SK-N-SH (cell line): ENCODE measurements at regions not wholly inside any gene's neighbourhood (a gene's known extent, or its start where the extent isn't known, plus 50 kb on each side); places are given as distances from the start of the nearest gene placed in this dataset.

Source experiments
- CTCF ChIA-PET: fragments of 300-600, 350-600 bp; formaldehyde crosslinking; extraction: SDS; loops from one replicate; lab custom pipeline; 2021; lab: Yijun Ruan, JAX
- POLR2A ChIA-PET: fragments of 350-600 bp; sonication (Branson Sonifier 250); formaldehyde crosslinking; extraction: SDS; loops from one replicate; lab custom pipeline; 2020; ENCODE audit warnings: antibody characterized with exemption, inconsistent platforms; lab: Yijun Ruan, JAX
- DNase-seq: peaks from one replicate; pipeline ENCODE4 v3.0.0; 2012
- H2AFZ ChIP-seq: fragments of 200-600 bp; sonication (generic); 2 replicates; pipeline ENCODE4 v1.8.1; 2016; ENCODE audit warnings: antibody characterized with exemption, mild to moderate bottlenecking, low read depth
- H3F3A ChIP-seq: fragments of 200-600 bp; sonication (generic); replicated peaks from 2 replicates; pipeline ENCODE3; 2016; ENCODE audit warnings: antibody characterized with exemption, mild to moderate bottlenecking; ENCODE audit not compliant: insufficient read depth
- H3K27ac ChIP-seq, 2 experiments: fragments of 200-500 bp in 1 of 2; fragments of 200-600 bp in 1 of 2; sonication (Bioruptor generic) in 1 of 2; sonication (generic), shearing (Covaris generic) in 1 of 2; 2 replicates each; pipeline versions ENCODE4 v1.5.1 to v1.6.1; 2014 to 2016; ENCODE audit warnings: low read depth in 2 of 2, inconsistent platforms in 1 of 2, low read length in 1 of 2, mild to moderate bottlenecking in 1 of 2, mixed read lengths in 1 of 2
- H3K27me3 ChIP-seq: fragments of 200-600 bp; sonication (generic), shearing (Covaris generic); 2 replicates; pipeline ENCODE4 v1.6.1; 2016; ENCODE audit warnings: mixed run types; ENCODE audit not compliant: insufficient read depth
- H3K36me3 ChIP-seq, 2 experiments: fragments of 200-500 bp in 1 of 2; fragments of 200-600 bp in 1 of 2; sonication (Bioruptor generic) in 1 of 2; sonication (generic) in 1 of 2; replicated peaks in 1 of 2; 2 replicates each; pipeline versions ENCODE3 to v1.5.1; 2014 to 2016; ENCODE audit warnings: low read length in 1 of 2, mild to moderate bottlenecking in 1 of 2; ENCODE audit not compliant: insufficient read depth in 2 of 2, control insufficient read depth in 1 of 2
- H3K4me1 ChIP-seq, 2 experiments: fragments of 200-500 bp in 1 of 2; fragments of 200-600 bp in 1 of 2; sonication (Bioruptor generic) in 1 of 2; sonication (generic), shearing (Covaris generic) in 1 of 2; 2 replicates each; pipeline versions ENCODE4 v1.5.1 to v1.6.1; 2014 to 2016; ENCODE audit warnings: low read depth in 1 of 2, low read length in 1 of 2, mixed run types in 1 of 2; ENCODE audit not compliant: insufficient read depth in 2 of 2, control insufficient read depth in 1 of 2
- H3K4me2 ChIP-seq: fragments of 200-600 bp; sonication (generic), shearing (Covaris generic); 2 replicates; pipeline ENCODE4 v1.6.1; 2017; ENCODE audit warnings: mixed run types
- H3K4me3 ChIP-seq, 2 experiments: fragments of 200-500 bp in 1 of 2; fragments of 200-600 bp in 1 of 2; sonication (Bioruptor generic) in 1 of 2; sonication (generic), shearing (Covaris generic) in 1 of 2; 2 replicates each; pipeline versions ENCODE4 v1.5.1 to v1.8.1; 2014 to 2016; ENCODE audit warnings: low read depth in 2 of 2, inconsistent platforms in 1 of 2, low read length in 1 of 2, mild to moderate bottlenecking in 1 of 2, mixed read lengths in 1 of 2, moderate library complexity in 1 of 2
- H3K79me2 ChIP-seq: fragments of 200-600 bp; sonication (generic); 2 replicates; pipeline ENCODE4 v1.8.1; 2017; ENCODE audit warnings: mild to moderate bottlenecking; ENCODE audit not compliant: insufficient read depth
- H3K9ac ChIP-seq: fragments of 200-600 bp; sonication (generic); 2 replicates; pipeline ENCODE4 v1.6.1; 2017; ENCODE audit warnings: mixed run types
- H3K9me2 ChIP-seq: fragments of 200-600 bp; sonication (generic); 2 replicates; pipeline ENCODE4 v1.6.1; 2017; ENCODE audit warnings: mixed run types
- H3K9me3 ChIP-seq: fragments of 200-600 bp; sonication (generic); 2 replicates; pipeline ENCODE4 v1.6.1; 2017; ENCODE audit warnings: mixed run types, mild to moderate bottlenecking, moderate library complexity
- H4K20me1 ChIP-seq: fragments of 200-600 bp; sonication (generic); 2 replicates; pipeline ENCODE4 v1.6.1; 2017; ENCODE audit warnings: mild to moderate bottlenecking, mixed run types; ENCODE audit not compliant: insufficient read depth
- CHD2 ChIP-seq: fragments of 150-350 bp; IDR thresholded peaks from 2 replicates; pipeline ENCODE4 v1.6.1; 2018; ENCODE audit warnings: low read length; ENCODE audit not compliant: partially characterized antibody
- CTCF ChIP-seq: fragments of 200-600 bp; sonication (generic); IDR thresholded peaks from 2 replicates; pipeline ENCODE4 v1.6.1; 2017; ENCODE audit warnings: antibody characterized with exemption, mild to moderate bottlenecking, moderate library complexity
- ELF1 ChIP-seq: IDR thresholded peaks from 2 replicates; pipeline ENCODE4 v1.4.0; 2012
- EP300 ChIP-seq, 2 experiments: IDR thresholded peaks; 2 replicates each; pipeline versions ENCODE4 v1.4.0 to v1.6.1; 2012; ENCODE audit warnings: borderline replicate concordance in 1 of 2, low read depth in 1 of 2, low read length in 1 of 2
- EZH2phosphoT487 ChIP-seq: fragments of 200-600 bp; sonication (generic); IDR thresholded peaks from 2 replicates; pipeline ENCODE4 v1.6.1; 2017; ENCODE audit warnings: low read depth, mixed run types, mild to moderate bottlenecking, antibody characterized with exemption, moderate library complexity, borderline replicate concordance
- FOSL2 ChIP-seq: IDR thresholded peaks from 2 replicates; pipeline ENCODE4 v1.4.0; 2012; ENCODE audit warnings: low read depth, mild to moderate bottlenecking, moderate library complexity, borderline replicate concordance
- FOXJ3 ChIP-seq: sonication (generic); formaldehyde crosslinking; IDR thresholded peaks from 2 replicates; pipeline ENCODE4 v1.5.1; 2020; ENCODE audit warnings: mild to moderate bottlenecking, missing genetic modification reagents
- FOXM1 ChIP-seq: IDR thresholded peaks from 2 replicates; pipeline ENCODE4 v1.4.0; 2012; ENCODE audit warnings: low read depth, mild to moderate bottlenecking
- IRF3 ChIP-seq: fragments of 150-350 bp; IDR thresholded peaks from 2 replicates; pipeline ENCODE4 v1.6.1; 2016; ENCODE audit warnings: mild to moderate bottlenecking, low read depth, low read length
- JUND ChIP-seq: IDR thresholded peaks from 2 replicates; pipeline ENCODE4 v1.4.0; 2012
- MAX ChIP-seq: IDR thresholded peaks from 2 replicates; pipeline ENCODE4 v1.4.0; 2012; ENCODE audit warnings: low read depth
- MXI1 ChIP-seq: IDR thresholded peaks from 2 replicates; pipeline ENCODE4 v1.6.1; 2012; ENCODE audit warnings: mild to moderate bottlenecking, low read depth, low read length, improper control_type of control experiment
- NFIC ChIP-seq: IDR thresholded peaks from 2 replicates; pipeline ENCODE4 v1.4.0; 2012; ENCODE audit warnings: borderline replicate concordance
- POLR2AphosphoS5 ChIP-seq: IDR thresholded peaks from 2 replicates; pipeline ENCODE4 v1.6.1; 2012; ENCODE audit warnings: low read depth, low read length
- RFX5 ChIP-seq: IDR thresholded peaks from 2 replicates; pipeline ENCODE4 v1.6.1; 2012; ENCODE audit warnings: mild to moderate bottlenecking, improper control_type of control experiment, low read length
- SIN3A ChIP-seq: IDR thresholded peaks from 2 replicates; pipeline ENCODE4 v1.6.1; 2012; ENCODE audit warnings: low read depth, mild to moderate bottlenecking, low read length, moderate library complexity, borderline replicate concordance
- SMC3 ChIP-seq: IDR thresholded peaks from 2 replicates; pipeline ENCODE4 v1.6.1; 2012; ENCODE audit warnings: low read depth, low read length, improper control_type of control experiment
- TCF12 ChIP-seq: IDR thresholded peaks from 2 replicates; pipeline ENCODE4 v1.4.0; 2012
- TEAD4 ChIP-seq: IDR thresholded peaks from 2 replicates; pipeline ENCODE4 v1.4.0; 2012; ENCODE audit warnings: mild to moderate bottlenecking, borderline replicate concordance; ENCODE audit not compliant: insufficient read depth
- USF1 ChIP-seq: IDR thresholded peaks from 2 replicates; pipeline ENCODE4 v1.4.0; 2012; ENCODE audit warnings: low read depth, borderline replicate concordance
- YY1 ChIP-seq: IDR thresholded peaks from 2 replicates; pipeline ENCODE4 v1.4.0; 2012; ENCODE audit warnings: low read depth, mild to moderate bottlenecking
- ZBTB33 ChIP-seq: IDR thresholded peaks from 2 replicates; pipeline ENCODE4 v1.4.0; 2012; ENCODE audit warnings: low read depth, borderline replicate concordance
- WGBS: methylation state at CpG from one replicate; pipeline ENCODE4 v1.1.6; 2017; ENCODE audit warnings: low lambda C conversion rate; 5-methylcytosine and 5-hydroxymethylcytosine counted together

- Histone ChIP-seq H3K27me3 (no peaks in the 10 kb centered on the region), H3K9ac (no peak overlapping the region), H3K27ac (no peak overlapping the region), H3K4me1 (no peaks in the 10 kb centered on the region), H3K9me3 (no peaks in the 10 kb centered on the region), H3F3A (no peaks in the 10 kb centered on the region), H3K4me2 (no peak overlapping the region), H3K9me2 (no peaks in the 10 kb centered on the region), H2AFZ (no peak overlapping the region), H3K79me2 (no peaks in the 10 kb centered on the region), H4K20me1 (no peaks in the 10 kb centered on the region), H3K4me3 (no peak overlapping the region), H3K36me3 (no peaks in the 10 kb centered on the region)
- 48% methylated on average over 2 of the region's 2 CpGs for WGBS
- ChIA-PET POLR2A (no interaction called here), CTCF (interaction anchor here (1.0 kb wide), 1 partner anchor 21 kb away, joined by 3 read pairs; no protein-coding TSS in a partner anchor)
- TF ChIP-seq FOXJ3 (CRISPR knock-in tag) (no peak), ELF1 (no peak), USF1 (no peak), RFX5 (no peak), POLR2AphosphoS5 (no peak), FOXM1 (no peak), FOSL2 (no peak), MXI1 (no peak), CTCF (no peak), SIN3A (no peak), SMC3 (no peak), EZH2phosphoT487 (no peak), TEAD4 (no peak), NFIC (no peak)
- no peak for DNase-seq
Observed at GRCh38 chr11:122453586-122453985, 201.9 kb upstream of the UBASH3B start.

- no peak for DNase-seq
- Histone ChIP-seq H3K9ac (no peak overlapping the region), H2AFZ (no peak overlapping the region), H4K20me1 (no peaks in the 10 kb centered on the region), H3K4me3 (no peak overlapping the region), H3K9me3 (no peaks in the 10 kb centered on the region), H3K4me2 (no peak overlapping the region), H3K36me3 (no peaks in the 10 kb centered on the region), H3K9me2 (no peaks in the 10 kb centered on the region), H3F3A (no peaks in the 10 kb centered on the region), H3K27ac (no peak overlapping the region), H3K79me2 (no peaks in the 10 kb centered on the region), H3K4me1 (no peaks in the 10 kb centered on the region), H3K27me3 (no peaks in the 10 kb centered on the region)
- ChIA-PET CTCF (no interaction called here), POLR2A (no interaction called here)
- WGBS: 84% methylated on average over 9 of the region's 9 CpGs
- no peak for TF ChIP-seq USF1
- no peak for TF ChIP-seq CHD2
- TF ChIP-seq YY1: no peak
- TF ChIP-seq TCF12: no peak
- no peak for TF ChIP-seq ZBTB33
- no peak for TF ChIP-seq JUND
- no peak for TF ChIP-seq EP300 (IDR thresholded peaks at IDR 0.05; ENCODE audit: borderline replicate concordance in 1 of 2, low read depth in 1 of 2, low read length in 1 of 2)
- no peak for TF ChIP-seq SMC3
- no peak for TF ChIP-seq EZH2phosphoT487
- no peak for TF ChIP-seq TEAD4
- no peak for TF ChIP-seq MAX
- TF ChIP-seq FOXJ3 (CRISPR knock-in tag): no peak
- no peak for TF ChIP-seq IRF3
Observed at GRCh38 chr11:122451911-122452310, 203.6 kb upstream of the UBASH3B start.
